HepG2 (cell line): ENCODE measurements at regions not wholly inside any gene's neighbourhood (a gene's known extent, or its start where the extent isn't known, plus 50 kb on each side); places are given as distances from the start of the nearest gene placed in this dataset.

Source experiments
- ZNF530 ChIP-seq: sonication (generic); formaldehyde crosslinking; IDR thresholded peaks from 2 replicates; pipeline ENCODE4 v1.5.0; 2020; ENCODE audit warnings: low read depth, mild to moderate bottlenecking, missing genetic modification reagents
- TF ChIP-seq, protein P1 (sequence below): sonication (generic); formaldehyde crosslinking; IDR thresholded peaks from 2 replicates; pipeline ENCODE4 v1.4.0; 2020; ENCODE audit warnings: missing genetic modification reagents, borderline replicate concordance
- TF ChIP-seq, protein P2 (sequence below): sonication (generic); formaldehyde crosslinking; IDR thresholded peaks from 2 replicates; pipeline ENCODE4 v1.5.0; 2020; ENCODE audit warnings: missing genetic modification reagents, mild to moderate bottlenecking, borderline replicate concordance
- TF ChIP-seq, protein P3 (sequence below): sonication (generic); formaldehyde crosslinking; IDR thresholded peaks from 2 replicates; pipeline ENCODE4 v1.8.0; 2023; ENCODE audit warnings: mild to moderate bottlenecking, missing genetic modification reagents

DNA sequence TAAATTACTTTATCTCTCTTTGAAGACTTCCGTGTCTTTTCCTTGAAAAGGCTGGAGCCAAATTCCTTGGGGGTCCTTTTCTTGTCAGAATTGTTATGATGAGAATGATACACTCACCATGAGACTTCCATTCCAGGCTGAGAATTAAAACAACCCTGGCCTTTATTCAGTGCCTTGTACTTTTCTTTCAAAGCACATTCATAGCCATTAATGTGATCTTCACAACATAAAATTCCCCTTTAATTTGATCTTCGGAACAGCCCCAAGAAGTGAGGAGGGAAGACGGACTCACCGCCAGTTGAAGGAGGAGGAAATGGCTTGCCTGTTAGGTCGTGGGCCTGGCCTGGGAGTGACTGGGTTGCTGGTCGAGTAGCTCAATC, 127.3 kb downstream of the DDX1 start (continued):
- TF ChIP-seq, protein P1, sequence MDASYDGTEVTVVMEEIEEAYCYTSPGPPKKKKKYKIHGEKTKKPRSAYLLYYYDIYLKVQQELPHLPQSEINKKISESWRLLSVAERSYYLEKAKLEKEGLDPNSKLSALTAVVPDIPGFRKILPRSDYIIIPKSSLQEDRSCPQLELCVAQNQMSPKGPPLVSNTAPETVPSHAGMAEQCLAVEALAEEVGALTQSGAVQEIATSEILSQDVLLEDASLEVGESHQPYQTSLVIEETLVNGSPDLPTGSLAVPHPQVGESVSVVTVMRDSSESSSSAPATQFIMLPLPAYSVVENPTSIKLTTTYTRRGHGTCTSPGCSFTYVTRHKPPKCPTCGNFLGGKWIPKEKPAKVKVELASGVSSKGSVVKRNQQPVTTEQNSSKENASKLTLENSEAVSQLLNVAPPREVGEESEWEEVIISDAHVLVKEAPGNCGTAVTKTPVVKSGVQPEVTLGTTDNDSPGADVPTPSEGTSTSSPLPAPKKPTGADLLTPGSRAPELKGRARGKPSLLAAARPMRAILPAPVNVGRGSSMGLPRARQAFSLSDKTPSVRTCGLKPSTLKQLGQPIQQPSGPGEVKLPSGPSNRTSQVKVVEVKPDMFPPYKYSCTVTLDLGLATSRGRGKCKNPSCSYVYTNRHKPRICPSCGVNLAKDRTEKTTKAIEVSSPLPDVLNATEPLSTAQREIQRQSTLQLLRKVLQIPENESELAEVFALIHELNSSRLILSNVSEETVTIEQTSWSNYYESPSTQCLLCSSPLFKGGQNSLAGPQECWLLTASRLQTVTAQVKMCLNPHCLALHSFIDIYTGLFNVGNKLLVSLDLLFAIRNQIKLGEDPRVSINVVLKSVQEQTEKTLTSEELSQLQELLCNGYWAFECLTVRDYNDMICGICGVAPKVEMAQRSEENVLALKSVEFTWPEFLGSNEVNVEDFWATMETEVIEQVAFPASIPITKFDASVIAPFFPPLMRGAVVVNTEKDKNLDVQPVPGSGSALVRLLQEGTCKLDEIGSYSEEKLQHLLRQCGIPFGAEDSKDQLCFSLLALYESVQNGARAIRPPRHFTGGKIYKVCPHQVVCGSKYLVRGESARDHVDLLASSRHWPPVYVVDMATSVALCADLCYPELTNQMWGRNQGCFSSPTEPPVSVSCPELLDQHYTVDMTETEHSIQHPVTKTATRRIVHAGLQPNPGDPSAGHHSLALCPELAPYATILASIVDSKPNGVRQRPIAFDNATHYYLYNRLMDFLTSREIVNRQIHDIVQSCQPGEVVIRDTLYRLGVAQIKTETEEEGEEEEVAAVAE: no peak
- no peak for TF ChIP-seq ZNF530 (CRISPR knock-in tag)
- TF ChIP-seq, protein P2, sequence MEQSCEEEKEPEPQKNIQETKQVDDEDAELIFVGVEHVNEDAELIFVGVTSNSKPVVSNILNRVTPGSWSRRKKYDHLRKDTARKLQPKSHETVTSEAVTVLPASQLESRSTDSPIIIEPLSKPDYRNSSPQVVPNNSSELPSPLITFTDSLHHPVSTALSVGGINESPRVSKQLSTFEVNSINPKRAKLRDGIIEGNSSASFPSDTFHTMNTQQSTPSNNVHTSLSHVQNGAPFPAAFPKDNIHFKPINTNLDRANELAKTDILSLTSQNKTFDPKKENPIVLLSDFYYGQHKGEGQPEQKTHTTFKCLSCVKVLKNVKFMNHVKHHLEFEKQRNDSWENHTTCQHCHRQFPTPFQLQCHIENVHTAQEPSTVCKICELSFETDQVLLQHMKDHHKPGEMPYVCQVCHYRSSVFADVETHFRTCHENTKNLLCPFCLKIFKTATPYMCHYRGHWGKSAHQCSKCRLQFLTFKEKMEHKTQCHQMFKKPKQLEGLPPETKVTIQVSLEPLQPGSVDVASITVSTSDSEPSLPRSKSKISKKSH (CRISPR knock-in tag): no peak
- TF ChIP-seq, protein P3, sequence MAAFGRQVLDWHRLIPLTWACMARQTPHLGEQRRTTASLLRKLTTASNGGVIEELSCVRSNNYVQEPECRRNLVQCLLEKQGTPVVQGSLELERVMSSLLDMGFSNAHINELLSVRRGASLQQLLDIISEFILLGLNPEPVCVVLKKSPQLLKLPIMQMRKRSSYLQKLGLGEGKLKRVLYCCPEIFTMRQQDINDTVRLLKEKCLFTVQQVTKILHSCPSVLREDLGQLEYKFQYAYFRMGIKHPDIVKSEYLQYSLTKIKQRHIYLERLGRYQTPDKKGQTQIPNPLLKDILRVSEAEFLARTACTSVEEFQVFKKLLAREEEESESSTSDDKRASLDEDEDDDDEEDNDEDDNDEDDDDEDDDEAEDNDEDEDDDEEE (CRISPR knock-in tag): no peak
- TF ChIP-seq, all 625 proteins: peak for 0
